Stimulated activated CD4-positive, alpha-beta T cell treated with anti-CD3 and anti-CD28 coated beads, Interleukin-2, amount 100 ng/mL, for 48 hours (primary cell): ENCODE measurements at regions not wholly inside any gene's neighbourhood (a gene's known extent, or its start where the extent isn't known, plus 50 kb on each side); places are given as distances from the start of the nearest gene placed in this dataset.
"Not testable (repeated sequence)": the region's sequence is repeated elsewhere in the genome, so short reads cannot be mapped to it uniquely, and the experiment has no call there.

Source experiments
- DNase-seq, 2 donors: peaks; one replicate each; pipeline ENCODE4 v3.0.0-alpha.2; 2020

DNA sequence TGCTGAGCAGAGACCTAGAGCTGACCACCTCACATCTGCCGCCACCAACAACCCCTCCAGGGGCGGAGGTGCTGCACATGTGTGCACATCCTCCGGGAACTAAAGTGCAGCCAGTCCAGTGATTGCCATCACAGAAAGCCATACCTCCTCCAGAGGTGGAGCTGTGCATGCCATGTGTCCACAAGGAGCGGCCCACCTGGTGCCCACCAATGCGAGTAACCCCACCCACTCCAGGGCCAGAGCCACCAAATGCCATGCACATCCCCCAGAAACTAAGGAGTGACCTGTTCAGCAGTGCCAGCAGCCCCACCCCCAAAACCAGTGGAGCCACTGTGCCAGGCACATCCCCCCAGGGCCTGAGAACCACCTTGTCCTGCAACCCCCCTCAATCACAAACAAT is 557.9 kb downstream of the UQCRFS1 start:
- no peak for DNase-seq

DNA sequence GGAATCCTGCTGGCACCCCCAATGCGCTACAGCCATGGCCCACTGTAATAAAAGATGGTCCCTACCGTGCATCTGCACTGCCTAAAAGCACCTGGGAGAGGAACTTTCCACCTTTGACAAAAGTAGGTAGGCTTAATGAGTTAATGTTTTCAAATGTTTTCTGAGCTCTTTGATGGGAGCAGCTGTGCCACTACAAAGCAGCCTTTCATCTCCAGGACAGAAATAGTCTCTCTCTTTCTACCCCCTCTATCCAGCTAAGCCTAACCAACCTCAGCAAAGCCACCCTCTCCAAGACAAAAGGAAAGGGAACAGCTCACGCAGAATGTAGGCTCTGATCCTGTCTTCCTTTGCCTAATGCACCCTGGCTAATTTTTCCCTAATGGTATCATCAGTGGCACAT is 560.2 kb downstream of the UQCRFS1 start:
- no peak for DNase-seq

DNA sequence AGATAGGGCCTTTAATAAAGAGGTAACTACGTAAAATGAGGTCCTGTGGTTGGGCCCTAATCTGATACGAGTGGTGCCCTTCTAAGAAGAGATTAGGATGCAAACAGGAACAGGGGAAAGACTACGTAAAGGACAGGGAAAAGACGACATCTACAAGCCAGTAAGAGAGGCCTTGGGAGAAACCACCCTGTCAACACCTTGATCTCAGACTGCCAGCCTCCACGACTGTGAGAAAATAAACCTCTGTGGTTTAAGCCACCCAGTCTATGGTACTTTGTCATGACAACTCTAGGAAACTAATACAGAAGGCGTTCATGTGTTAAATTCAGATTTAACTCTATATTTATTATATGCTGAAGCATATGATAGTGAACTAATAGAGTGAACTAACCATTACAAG is 566.3 kb downstream of the UQCRFS1 start:
- DNase-seq, result no peak

DNA sequence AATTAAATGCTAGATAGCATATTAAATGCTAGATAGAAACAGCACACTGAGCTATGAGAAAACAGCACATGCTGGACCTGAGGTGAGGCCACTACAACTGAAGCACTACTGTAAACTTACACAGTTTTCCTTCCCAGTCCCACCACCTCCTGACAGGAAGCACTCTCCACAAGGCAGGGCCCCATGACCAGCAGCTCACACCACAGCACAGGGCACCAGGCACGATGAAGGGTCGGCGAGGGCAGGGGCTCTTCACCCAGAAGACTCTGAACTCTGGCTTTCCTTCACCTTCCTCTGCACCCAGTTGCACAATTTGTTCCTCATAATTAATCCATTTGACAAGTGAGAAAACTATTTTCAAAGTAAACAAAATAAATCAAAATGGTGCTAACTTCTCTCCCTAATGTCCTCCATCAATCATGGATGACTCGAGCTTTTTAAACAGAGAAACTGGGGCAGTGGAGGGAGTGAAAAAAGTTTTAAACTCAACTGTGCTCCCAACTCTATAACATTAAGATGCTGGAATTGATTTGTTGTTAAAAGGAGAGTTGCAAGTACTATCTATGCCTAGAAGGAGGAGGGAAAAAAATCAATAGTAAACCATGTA is 568.7 kb downstream of the UQCRFS1 start:
- no peak for DNase-seq

DNA sequence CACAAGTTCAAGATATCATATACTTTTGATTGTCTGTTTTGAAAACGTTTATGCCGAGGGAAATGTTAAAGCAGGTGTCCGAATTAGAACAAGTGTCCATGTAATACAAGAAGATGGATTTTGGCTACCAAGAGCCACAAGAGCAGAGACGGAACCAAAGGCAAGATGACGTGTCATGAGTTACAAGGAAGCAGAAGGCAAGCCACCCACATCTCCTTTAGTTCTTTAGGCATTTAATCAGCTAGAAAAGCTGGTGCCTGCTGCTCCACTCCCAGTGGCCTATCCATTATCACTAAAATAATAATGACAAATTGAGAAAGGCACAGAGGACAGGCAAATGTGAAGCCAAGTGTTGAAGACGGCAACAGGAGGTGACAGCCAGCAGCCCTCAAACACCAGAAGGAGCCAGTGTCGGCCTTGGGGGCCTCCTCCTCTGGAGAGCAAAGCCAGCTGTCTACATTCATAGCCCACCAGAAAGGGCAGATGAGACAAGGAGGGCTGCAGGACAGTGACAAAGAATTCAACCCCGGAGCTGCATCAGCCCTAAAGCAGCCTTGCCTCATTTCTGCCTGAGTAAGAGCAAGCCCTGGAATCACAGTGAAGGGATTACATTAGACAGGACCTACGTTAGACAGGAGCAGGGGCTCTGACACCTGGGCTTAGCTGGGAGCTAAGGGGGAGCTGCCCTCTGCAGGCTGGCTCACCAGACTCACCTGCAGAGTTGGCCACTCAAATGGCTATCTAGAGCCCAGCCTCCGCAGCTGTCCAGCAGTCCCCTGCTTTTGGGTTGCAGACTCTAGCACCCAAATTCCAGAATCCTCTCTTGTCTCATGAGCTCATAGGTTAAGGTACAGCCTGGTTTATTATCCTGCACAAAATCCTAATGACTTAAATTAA is 569.9 kb downstream of the UQCRFS1 start:
- no peak for DNase-seq

DNA sequence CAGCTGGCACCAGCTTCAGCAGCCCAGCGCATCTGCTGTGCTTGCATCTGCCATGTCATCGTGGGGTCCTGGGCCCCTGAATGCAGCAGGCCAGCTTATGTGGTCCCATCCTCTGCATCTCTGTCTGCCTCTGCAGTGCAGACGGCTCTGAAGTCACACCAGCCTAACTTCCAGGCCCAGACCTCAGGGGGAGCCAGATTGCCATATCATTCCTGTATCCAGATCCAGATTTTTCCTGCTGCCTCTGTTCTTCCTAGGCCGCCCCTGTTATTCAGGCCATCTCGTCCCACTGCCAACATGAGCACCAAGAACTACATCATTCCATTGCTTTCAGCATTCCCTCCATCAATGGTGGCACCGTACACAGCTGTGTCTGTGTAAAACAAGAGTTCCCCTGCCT is 571.6 kb downstream of the UQCRFS1 start:
- no peak for DNase-seq

GRCh38 chr19:28640506-28640905 is 572.4 kb downstream of the UQCRFS1 start:
- no peak for DNase-seq

DNA sequence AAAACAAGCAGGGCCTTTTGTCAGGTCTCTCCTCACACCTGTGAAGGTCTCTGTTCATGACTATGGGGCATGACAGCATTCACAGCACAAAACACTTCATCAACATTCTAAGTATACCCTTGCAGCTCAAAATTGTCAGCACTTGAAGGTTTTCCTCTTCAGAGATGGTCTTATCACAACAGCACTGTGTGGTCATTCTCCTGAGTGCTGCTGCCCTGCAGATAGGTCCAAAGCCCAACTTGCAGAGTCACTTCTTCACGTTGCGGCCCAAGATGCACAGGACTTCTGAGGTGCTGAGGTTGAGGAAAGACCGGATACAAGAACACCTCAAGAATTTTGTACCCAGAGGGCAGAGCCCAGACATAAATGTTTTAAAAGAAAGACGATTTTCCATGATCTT is 574.5 kb downstream of the UQCRFS1 start:
- no peak for DNase-seq

DNA sequence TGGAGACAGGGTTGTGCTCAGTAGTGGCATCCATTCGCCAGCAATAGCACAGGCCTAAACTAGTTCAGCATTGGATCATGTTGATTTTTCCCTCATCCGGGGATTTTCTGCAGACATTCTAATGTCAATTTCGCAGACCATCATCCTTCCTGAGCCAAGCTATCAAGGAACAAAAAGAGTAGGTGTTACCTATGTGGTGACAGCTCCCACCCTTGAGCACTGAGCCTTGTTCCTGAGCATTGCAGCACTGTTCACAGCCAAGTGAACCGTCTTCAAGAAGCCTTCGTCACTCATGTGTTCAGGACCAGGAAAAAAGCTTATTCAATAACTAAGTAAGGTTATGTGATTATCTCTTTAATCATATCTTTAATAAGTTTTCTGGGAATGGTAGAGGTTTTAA is 576.2 kb downstream of the UQCRFS1 start:
- no peak for DNase-seq

DNA sequence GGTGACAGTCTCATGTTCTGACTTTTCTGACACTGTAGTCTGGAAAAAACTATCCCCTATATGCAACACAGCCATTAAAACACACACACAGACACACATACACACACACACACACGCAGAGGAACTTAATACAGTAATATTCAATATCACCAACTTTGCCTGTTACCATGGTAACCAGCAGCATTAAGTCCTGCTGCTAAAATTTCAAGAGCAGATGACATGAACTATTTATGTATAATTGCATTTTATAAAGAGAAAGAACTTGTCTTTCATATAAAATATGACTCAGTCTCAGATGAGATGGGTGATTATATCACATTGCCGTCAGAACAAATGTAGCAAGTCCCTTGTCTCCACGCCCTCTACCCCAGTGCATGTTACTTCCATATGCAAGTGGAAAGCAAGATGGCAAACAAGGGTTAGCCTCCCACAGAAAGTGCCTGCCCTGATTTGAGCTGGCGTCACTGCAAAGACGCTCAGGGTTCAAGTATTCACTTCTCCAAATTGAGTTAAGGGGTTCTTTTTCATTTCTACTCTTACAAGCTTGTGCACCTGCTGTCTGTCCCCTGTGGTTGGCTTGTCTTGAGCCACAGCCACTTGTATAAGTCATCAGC is 576.8 kb downstream of the UQCRFS1 start:
- DNase-seq, result no peak

DNA sequence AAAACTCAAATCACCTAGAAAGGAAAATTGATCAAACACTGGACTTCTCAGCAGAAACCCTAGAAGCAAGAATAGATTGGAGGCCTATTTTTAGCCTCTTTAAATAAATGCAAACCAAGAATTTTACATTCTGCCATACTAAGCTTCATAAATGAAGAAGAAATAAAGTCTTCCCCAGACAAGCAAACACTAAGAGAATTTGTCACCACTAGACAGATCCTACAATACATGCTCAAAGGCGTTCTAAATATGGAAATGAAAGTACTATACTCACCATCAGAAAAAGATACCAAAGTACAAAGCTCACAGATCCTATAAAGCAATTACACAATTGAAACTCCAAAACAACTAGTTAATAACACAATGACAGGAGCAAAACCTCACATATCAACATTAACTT is 578.1 kb downstream of the UQCRFS1 start:
- DNase-seq, result no peak

GRCh38 chr19:28634019-28634328 is 579.0 kb downstream of the UQCRFS1 start:
- no peak for DNase-seq

GRCh38 chr19:28633319-28634018 is 579.5 kb downstream of the UQCRFS1 start:
- DNase-seq, result peak; percentile 28 to 32

GRCh38 chr19:28632371-28633080 is 580.4 kb downstream of the UQCRFS1 start:
- no peak for DNase-seq

- DNase-seq, result no peak
These were observed 581.0 kb downstream of the UQCRFS1 start for GRCh38 chr19:28631961-28632360.

GRCh38 chr19:28627669-28628068 is 585.3 kb downstream of the UQCRFS1 start:
- DNase-seq, result no peak

DNA sequence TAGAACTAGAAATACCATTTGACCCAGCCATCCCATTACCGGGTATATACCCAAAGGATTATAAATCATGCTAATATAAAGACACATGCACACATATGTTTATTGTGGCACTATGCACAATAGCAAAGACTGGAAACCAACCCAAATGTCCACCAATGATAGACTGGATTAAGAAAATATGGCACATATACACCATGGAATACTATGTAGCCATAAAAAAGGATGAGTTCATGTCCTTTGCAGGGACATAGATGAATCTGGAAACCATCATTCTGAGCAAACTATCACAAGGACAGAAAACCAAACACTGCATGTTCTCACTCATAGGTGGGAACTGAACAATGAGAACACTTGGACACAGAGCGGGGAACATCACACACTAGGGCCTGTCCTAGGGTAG is 586.5 kb downstream of the UQCRFS1 start:
- not testable (repeated sequence) for DNase-seq

DNA sequence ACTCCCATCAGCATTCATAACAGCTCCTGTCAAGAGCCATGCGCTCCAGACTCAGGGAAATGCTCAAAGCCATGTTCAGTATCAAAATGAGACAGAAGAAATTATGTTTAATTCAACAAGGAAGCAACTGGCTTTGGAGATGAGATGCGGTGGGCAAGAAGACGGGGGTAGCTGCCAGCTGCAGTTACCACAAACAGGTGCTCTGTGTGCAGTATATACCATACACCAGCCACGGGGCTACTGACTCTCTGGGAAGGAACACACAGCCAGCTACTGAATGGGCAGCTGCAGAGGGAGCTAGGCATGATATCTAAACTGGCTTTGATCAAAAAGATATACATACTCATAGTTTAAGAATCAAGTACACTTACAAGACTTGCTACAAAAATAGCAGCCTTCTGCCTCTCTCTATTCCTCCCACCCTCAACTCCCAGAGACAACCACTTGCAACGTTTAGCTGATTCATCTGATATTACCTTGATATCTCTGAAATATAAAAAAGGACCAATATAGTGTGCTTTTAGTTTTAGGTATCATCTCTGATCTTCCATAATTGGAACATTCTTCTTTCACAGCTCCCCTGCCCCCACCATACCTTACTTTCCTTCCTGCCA is 593.0 kb downstream of the UQCRFS1 start:
- DNase-seq, result no peak

DNA sequence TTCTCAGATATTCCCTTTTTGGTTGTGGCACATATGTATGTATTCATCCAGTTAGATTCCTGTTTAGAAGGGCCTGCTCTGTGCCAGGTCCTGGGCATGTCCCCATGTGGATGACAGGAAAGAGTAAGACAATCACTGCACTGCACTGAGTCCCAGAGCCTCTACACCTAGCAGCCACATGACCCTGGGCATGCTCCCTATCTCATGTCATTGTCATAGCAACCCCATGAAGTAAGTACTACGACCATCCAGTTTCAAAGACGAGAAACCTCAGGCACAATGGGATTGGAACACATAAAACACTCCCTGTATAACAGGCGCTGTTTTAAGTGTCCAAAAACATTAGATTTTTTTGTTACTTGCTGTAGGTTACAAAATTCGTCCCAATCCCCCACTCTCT is 594.4 kb downstream of the UQCRFS1 start:
- no peak for DNase-seq

GRCh38 chr19:28615966-28616365 is 597.0 kb downstream of the UQCRFS1 start:
- no peak for DNase-seq

- DNase-seq, result no peak
These were observed 597.4 kb downstream of the UQCRFS1 start for GRCh38 chr19:28615546-28615916.
